ENCODE measurements at regions not wholly inside any gene's neighbourhood (a gene's known extent, or its start where the extent isn't known, plus 50 kb on each side); places are given as distances from the start of the nearest gene placed in this dataset.

- DNase-seq (ENCODE audit: low read depth, low spot score) = no peak
- in situ Hi-C loops (cut with HindIII; ENCODE audit: low pct_unique_long_range_greater_than_20kb, low sequenced_read_pairs) = no loop called here
Measured at GRCh38 chr12:90193500-90193899, 484.9 kb upstream of the ATP2B1 start.

- in situ Hi-C loops (cut with HindIII; ENCODE audit: low pct_unique_long_range_greater_than_20kb, low sequenced_read_pairs) = no loop called here
- DNase-seq (ENCODE audit: low read depth, low spot score) = no peak
Measured at GRCh38 chr12:90188857-90189256, 480.2 kb upstream of the ATP2B1 start.

DNA sequence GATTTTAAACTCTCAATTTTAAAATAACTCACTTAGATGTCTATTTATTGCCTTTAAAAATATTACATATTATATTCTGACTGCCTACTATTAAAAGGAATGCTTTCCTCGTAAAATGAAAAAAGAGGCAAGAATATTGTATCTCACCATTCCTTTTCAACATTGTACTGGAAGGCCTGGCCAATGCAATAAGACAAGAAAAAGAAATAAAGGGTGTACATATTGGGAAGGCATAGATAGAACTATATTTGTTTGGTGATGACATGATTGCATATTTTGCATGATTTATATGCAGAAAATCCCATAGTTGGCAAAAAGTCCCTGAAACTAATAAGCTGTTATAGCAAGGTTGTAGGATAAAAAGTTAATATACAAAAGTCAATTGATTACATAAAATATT, 474.6 kb upstream of the ATP2B1 start:
- in situ Hi-C loops (cut with HindIII; ENCODE audit: low pct_unique_long_range_greater_than_20kb, low sequenced_read_pairs) = no loop called here
- DNase-seq (ENCODE audit: low read depth, low spot score) = no peak

GRCh38 chr12:90181216-90181615, 472.6 kb upstream of the ATP2B1 start:
- in situ Hi-C loops (cut with HindIII; ENCODE audit: low pct_unique_long_range_greater_than_20kb, low sequenced_read_pairs) = no loop called here
- DNase-seq (ENCODE audit: low read depth, low spot score) = no peak

GRCh38 chr12:90174956-90175355, 466.3 kb upstream of the ATP2B1 start:
- in situ Hi-C loops (cut with HindIII; ENCODE audit: low pct_unique_long_range_greater_than_20kb, low sequenced_read_pairs) = no loop called here
- DNase-seq (ENCODE audit: low read depth, low spot score) = no peak

GRCh38 chr12:90174198-90174510, 465.5 kb upstream of the ATP2B1 start:
- no peak for DNase-seq (ENCODE audit: low read depth, low spot score)
- in situ Hi-C loops (cut with HindIII; ENCODE audit: low pct_unique_long_range_greater_than_20kb, low sequenced_read_pairs) = no loop called here

- in situ Hi-C loops (cut with HindIII; ENCODE audit: low pct_unique_long_range_greater_than_20kb, low sequenced_read_pairs) = no loop called here
- DNase-seq (ENCODE audit: low read depth, low spot score) = no peak
Measured at GRCh38 chr12:90173499-90174197, 465.0 kb upstream of the ATP2B1 start.

DNA sequence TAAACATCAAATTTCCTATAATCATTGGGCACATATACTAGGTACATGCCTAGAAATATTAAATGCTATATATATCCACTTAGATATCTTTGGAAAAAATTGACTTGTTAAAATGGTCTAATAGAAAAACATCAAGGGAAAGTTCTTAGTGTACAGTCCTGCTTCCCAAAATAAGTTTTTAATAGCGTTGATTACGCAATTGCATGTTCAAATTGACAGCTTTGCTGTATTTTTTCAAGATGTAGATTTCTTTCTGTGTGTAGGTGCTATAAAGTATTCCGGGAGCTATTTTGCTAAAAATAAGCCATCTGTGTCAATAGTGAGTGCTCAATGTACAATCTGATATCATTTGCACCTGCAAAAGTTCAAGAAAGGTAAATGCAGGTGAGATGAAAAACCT, 463.9 kb upstream of the ATP2B1 start:
- in situ Hi-C loops (cut with HindIII; ENCODE audit: low pct_unique_long_range_greater_than_20kb, low sequenced_read_pairs) = no loop called here

DNA sequence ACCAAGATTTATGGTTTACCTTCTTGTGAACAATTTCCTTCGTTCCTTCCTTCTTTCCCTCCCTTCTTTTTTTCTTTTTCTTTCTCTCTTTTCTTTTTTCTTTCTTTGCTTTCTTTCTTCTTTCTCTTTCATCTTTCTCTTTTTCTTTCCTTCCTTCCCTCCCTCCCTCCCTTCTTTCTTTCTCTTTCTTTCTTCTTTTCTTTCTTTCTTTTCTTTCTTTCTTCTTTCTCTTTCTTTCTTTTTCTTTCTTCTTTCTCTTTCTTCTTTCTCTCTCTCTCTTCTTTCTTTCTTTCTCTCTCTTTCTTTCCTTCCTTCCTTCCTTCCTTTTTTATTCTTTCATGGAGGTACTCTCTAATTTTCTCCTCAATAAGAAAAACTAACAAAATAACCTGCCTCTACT, 462.1 kb upstream of the ATP2B1 start:
- in situ Hi-C loops (cut with HindIII; ENCODE audit: low pct_unique_long_range_greater_than_20kb, low sequenced_read_pairs) = no loop called here

More for the DNA sequence above, 463.9 kb upstream of the ATP2B1 start:
- no peak for DNase-seq (ENCODE audit: low read depth, low spot score)

GRCh38 chr12:90167518-90168208, 459.0 kb upstream of the ATP2B1 start:
- in situ Hi-C loops (cut with HindIII; ENCODE audit: low pct_unique_long_range_greater_than_20kb, low sequenced_read_pairs) = no loop called here
- DNase-seq (ENCODE audit: low read depth, low spot score) = peak; percentile 4

More for the DNA sequence above, 462.1 kb upstream of the ATP2B1 start:
- no peak for DNase-seq (ENCODE audit: low read depth, low spot score)

- in situ Hi-C loops (cut with HindIII; ENCODE audit: low pct_unique_long_range_greater_than_20kb, low sequenced_read_pairs) = no loop called here
- DNase-seq (ENCODE audit: low read depth, low spot score) = no peak
Measured at GRCh38 chr12:90166671-90167070, 458.0 kb upstream of the ATP2B1 start.

DNA sequence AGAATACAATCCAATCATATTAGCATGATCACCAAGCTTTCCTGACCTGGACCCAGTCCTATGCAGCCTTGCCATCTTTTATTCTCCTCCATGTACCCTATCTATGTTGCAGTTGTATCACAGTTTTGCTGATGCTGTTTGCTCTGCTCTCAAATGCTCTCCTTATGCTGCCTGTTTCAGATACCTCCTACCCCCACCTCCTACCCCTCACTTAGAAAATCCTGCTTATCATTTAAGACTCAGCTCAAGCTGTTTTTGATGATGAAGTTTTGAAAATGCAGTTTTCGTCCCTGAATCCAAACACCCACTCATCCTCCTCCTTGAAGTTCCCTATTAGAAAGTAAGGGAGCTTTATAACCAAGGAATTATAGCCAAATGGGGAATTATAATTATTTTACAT, 457.4 kb upstream of the ATP2B1 start:
- in situ Hi-C loops (cut with HindIII; ENCODE audit: low pct_unique_long_range_greater_than_20kb, low sequenced_read_pairs) = no loop called here
- no peak for DNase-seq (ENCODE audit: low read depth, low spot score)

GRCh38 chr12:90163975-90164374, 455.3 kb upstream of the ATP2B1 start:
- peak; percentile 22 for DNase-seq (ENCODE audit: low read depth, low spot score)

DNA sequence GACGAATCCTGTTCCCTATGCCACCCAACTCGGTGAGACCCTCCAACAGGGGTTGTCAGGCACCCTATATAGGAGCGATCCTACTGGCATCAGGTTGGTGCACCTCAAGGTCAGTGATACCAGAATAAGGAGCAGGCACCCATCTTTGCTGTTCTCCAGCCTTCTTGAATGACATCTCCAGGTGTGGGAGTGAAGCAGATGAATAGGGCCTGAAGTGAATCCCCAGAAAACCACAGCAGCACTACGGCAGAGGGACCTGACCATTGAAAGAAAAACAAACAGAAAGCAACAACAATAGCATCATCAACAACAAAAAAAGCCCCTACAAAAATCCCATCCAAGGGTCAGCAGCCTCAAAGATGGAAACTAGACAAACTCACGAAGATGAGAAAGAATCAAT, 445.2 kb upstream of the ATP2B1 start:
- DNase-seq (ENCODE audit: low read depth, low spot score) = no peak
- in situ Hi-C loops (cut with HindIII; ENCODE audit: low pct_unique_long_range_greater_than_20kb, low sequenced_read_pairs) = no loop called here

More at GRCh38 chr12:90163975-90164374, 455.3 kb upstream of the ATP2B1 start:
- in situ Hi-C loops (cut with HindIII; ENCODE audit: low pct_unique_long_range_greater_than_20kb, low sequenced_read_pairs) = no loop called here

DNA sequence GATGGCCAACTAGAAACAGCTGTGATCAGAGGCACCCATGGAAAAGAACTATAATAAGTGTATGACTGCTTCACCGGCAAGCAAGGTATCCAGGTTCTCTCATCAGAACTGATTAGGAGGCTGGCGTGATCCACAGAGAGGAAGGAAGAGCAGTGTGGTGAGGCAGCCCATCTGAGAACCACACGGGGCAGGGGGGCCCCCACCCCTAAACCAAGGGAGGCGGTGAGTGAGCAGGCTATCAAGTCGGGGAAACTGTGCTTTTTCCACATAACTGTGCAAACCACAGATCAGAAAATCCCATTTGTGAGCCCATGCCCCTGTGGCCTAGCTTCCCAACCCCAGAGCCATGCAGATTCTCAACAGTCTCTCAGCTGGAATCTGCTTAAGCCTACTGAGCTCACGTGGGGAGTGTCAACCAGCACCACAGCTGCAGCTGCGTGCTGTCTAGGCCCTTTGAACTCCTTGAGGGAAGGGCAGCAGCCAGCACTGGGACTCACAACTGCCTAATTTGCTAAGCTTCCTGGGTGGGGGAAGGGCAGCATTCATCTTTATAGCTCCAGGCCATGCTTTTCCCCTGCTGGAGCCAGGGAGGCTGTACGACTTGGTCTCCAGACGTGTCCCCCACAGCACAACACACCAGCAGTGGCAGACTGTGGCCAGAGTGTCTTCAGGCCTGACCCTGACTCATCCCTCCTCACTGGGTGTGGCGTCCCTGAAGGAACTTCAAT, 444.4 kb upstream of the ATP2B1 start:
- no peak for DNase-seq (ENCODE audit: low read depth, low spot score)
- in situ Hi-C loops (cut with HindIII; ENCODE audit: low pct_unique_long_range_greater_than_20kb, low sequenced_read_pairs) = no loop called here

DNA sequence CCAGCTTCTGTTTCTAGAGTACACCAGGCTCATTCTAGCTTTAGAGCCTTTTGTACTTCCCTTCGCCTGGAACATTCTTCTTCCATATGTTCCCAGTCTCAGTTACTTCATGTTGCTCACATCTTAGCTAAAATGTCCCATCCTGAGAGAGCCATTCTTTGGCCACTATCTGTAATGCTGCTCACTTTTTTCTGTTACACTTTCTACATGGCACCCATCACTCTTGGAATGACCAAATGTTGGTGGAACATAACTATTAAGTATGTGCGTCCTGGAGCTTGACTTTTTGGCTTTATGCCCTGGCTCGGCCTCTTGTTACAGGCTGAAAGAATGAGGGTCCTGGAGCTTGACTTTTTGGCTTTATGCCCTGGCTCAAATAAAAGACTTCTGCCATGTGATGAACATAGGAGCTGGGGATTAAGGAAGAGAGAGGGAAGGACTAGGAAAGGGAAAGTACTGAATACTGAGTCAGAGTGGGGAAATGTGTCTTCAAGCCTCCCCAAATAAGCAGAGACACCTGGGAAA, 442.9 kb upstream of the ATP2B1 start:
- in situ Hi-C loops (cut with HindIII; ENCODE audit: low pct_unique_long_range_greater_than_20kb, low sequenced_read_pairs) = no loop called here
- DNase-seq (ENCODE audit: low read depth, low spot score) = no peak

DNA sequence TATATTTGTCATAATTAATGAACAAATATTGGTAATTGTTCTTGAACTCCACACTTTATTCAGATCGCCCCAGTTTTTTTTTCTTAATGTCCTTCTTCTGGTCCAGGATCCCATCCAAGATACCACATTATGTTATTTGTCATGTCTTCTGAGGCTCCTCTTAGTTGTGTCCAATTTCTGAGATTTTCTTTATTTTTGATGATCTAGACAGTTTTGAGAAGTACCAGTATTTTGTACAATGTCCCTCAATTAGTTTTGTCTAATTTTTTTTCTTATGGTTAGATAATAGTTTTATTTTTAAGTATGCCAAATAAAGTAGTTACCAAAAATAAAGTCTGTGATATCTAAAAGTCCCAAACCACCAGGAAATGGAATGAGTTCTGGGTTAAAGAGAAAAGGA, 440.8 kb upstream of the ATP2B1 start:
- in situ Hi-C loops (cut with HindIII; ENCODE audit: low pct_unique_long_range_greater_than_20kb, low sequenced_read_pairs) = no loop called here
- DNase-seq (ENCODE audit: low read depth, low spot score) = no peak

DNA sequence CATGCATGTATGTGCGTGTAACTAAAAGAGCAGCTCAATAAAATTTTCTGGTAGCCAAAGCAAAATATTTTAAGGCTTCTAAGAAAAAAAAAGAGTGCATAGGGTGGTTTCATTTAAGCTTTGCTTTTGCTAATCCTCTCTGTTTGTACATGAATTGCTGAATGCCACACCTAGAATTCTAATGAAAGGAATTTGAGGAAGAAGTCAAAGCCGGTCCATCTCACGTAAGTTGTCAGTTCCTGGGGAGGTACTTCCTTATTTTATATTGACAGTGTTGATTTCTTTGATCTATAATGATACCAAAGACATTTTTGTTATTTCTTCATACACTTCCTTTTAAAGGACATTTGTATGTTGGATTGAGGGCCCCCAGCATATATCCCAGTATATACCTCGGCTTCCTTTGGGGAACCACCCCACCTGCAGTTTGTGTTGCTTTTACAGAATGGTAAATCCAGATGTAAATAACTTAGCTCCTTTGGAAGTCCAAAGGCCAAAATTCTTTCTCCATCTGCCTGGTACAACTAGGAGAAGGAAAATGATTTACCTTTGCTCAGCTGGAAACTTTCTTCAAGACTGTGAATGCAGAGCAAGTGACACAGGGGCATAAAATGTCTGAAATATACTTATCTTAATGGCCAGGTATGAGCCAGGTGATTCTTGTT, 420.9 kb upstream of the ATP2B1 start:
- no peak for DNase-seq (ENCODE audit: low read depth, low spot score)
- in situ Hi-C loops (cut with HindIII; ENCODE audit: low pct_unique_long_range_greater_than_20kb, low sequenced_read_pairs) = no loop called here
